GM18517 (cell line): ENCODE measurements at regions not wholly inside any gene's neighbourhood (a gene's known extent, or its start where the extent isn't known, plus 50 kb on each side); places are given as distances from the start of the nearest gene placed in this dataset.
"Not testable (repeated sequence)": the region's sequence is repeated elsewhere in the genome, so short reads cannot be mapped to it uniquely, and the experiment has no call there.

Source experiments
- ATAC-seq: cut with Tn5 transposase; IDR thresholded peaks from one replicate; pipeline ENCODE4 v1.9.1; 2021; ENCODE audit warnings: mild to moderate bottlenecking, moderate library complexity; ENCODE audit not compliant: unreplicated experiment

DNA sequence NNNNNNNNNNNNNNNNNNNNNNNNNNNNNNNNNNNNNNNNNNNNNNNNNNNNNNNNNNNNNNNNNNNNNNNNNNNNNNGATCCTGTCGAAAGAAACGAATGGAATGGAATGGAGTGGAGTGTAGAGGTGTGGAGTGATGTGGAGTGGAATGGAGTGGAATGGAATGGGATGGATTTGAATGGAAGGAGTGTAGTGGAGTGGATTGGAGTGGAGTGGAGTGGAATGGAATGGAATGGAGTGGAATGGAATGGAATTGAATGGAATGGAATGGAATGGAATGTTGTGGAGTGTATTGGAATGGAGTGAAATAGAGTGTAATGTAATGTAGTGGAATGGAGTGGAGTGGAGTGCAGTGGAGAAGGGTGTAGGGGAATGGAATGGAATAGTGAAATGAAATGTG lies 1275.4 kb upstream of the TPTE start:
- not testable (repeated sequence) for ATAC-seq

DNA sequence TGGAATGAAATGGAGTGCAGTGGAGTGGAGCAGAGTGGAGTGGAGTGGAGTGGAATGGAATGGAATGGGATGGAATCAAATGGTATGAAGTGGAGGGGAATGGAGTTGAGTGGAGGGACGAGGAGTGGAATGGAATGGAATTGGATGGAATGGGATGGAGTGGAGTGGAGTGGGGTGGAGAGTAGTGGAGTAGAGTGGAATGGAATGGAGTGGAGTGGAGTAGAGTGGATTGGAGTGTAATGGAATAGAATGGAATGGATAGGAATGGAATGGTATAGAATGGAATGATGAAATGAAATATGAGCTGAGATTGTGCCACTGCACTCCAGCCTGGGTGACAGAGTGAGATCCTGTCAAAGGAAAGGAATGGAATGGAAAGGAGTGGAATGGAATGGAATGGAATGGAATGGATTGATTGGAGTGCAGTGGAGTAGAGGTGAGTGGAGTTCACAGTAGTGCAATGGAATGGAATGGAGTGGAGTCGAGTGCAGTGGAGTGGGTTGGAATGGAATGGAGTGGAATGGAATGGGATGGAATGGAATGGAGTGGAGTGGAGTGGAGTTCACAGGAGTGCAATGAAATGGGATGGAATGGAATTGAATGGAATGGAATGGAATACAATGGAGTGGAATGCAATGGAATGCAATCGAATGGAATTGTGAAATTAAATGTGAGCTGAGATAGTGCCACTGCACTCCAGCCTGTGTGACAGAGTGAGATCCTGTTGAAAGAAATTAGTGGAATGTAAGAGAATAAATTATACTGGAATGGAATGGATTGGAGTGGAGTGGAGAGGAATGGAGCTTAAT lies 1274.7 kb upstream of the TPTE start:
- ATAC-seq, result peak; percentile 58

DNA sequence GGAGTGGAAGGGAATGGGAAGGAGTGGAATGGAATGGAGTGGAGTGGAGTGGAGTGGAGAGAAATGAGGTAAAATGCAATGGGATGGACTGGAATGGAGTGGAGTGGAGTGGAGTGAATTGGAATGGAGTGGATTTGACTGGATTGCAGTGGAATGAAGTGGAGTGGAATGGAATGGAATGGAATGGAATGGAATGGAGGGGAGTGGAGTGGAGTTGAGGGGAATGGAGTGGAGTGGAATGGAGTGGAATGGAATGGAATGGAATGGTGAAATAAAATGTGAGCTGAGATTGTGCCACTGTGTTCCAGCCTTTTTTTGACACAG lies 1274.1 kb upstream of the TPTE start:
- peak; percentile 24 for ATAC-seq

DNA sequence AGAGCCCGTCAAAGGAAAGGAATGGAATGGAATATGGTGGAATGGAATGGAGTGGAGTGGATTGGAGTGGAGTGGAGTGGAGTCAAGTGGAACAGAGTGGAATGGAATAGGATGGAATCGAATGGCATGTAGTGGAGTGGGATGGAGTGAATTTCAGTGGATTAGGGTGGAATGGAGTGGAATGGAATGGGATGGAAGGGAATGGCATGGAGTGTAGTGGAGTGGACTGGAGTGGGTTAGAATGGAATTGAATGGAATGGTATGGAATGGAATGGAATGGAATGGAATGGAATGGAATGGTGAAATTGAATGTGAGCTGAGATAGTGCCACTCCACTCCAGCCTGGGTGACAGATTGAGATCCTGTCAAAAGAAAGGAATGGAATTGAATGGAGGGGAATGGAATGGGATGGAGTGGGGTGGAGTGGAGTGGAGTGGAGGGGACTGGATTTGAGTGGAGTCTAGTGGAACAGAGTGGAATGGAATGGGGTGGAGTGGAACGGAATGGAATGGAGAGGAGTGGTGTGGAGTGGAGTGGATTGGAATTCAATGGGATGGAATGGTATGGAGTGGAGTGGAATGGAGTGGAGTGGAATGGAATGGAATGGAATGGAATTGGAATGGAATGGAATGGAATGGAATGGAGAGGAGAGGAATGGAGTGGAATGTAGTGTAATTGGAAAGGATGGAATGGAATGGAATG lies 1273.6 kb upstream of the TPTE start:
- ATAC-seq, result peak; percentile 38
